ENCODE measurements at regions not wholly inside any gene's neighbourhood (a gene's known extent, or its start where the extent isn't known, plus 50 kb on each side); places are given as distances from the start of the nearest gene placed in this dataset.
"Not testable (repeated sequence)": the region's sequence is repeated elsewhere in the genome, so short reads cannot be mapped to it uniquely, and the experiment has no call there.

GRCh38 chr18:35770376-35771014 lies 189.0 kb downstream of the GALNT1 start:
- POLR2A ChIA-PET, result no interaction called here
- CTCF ChIA-PET, result no interaction called here

GRCh38 chr18:35771172-35771571 lies 189.6 kb downstream of the GALNT1 start:
- POLR2A ChIA-PET, result no interaction called here
- CTCF ChIA-PET, result no interaction called here

- ChIA-PET POLR2A (no interaction called here), CTCF (no interaction called here)
Observed at GRCh38 chr18:35775887-35776286, 194.3 kb downstream of the GALNT1 start.

- CTCF ChIA-PET, result no interaction called here
Observed at GRCh38 chr18:35776473-35776872, 194.9 kb downstream of the GALNT1 start.

GRCh38 chr18:35777039-35777438 lies 195.4 kb upstream of the RMP24 start:
- CTCF ChIA-PET, result no interaction called here
- POLR2A ChIA-PET, result no interaction called here

More at GRCh38 chr18:35776473-35776872, 194.9 kb downstream of the GALNT1 start:
- POLR2A ChIA-PET, result no interaction called here

- POLR2A ChIA-PET, result no interaction called here
Observed at GRCh38 chr18:35778850-35779627, 193.4 kb upstream of the RMP24 start.

GRCh38 chr18:35780937-35781336 lies 191.5 kb upstream of the RMP24 start:
- ChIA-PET POLR2A (no interaction called here), CTCF (no interaction called here)

More at GRCh38 chr18:35778850-35779627, 193.4 kb upstream of the RMP24 start:
- CTCF ChIA-PET, result no interaction called here

GRCh38 chr18:35782926-35783325 lies 189.6 kb upstream of the RMP24 start:
- POLR2A ChIA-PET, result no interaction called here
- CTCF ChIA-PET, result no interaction called here

GRCh38 chr18:35786365-35787042 lies 186.0 kb upstream of the RMP24 start:
- CTCF ChIA-PET, result no interaction called here
- POLR2A ChIA-PET, result no interaction called here

GRCh38 chr18:35789543-35789942 lies 182.9 kb upstream of the RMP24 start:
- POLR2A ChIA-PET, result no interaction called here
- CTCF ChIA-PET, result interaction anchor here (0.5 kb wide), 1 partner anchor 31 kb away, joined by 3 read pairs; no protein-coding TSS in a partner anchor

- POLR2A ChIA-PET, result no interaction called here
- CTCF ChIA-PET, result no interaction called here
Observed at GRCh38 chr18:35797948-35798347, 174.5 kb upstream of the RMP24 start.

GRCh38 chr18:35803551-35803950 lies 168.9 kb upstream of the RMP24 start:
- ChIA-PET CTCF (no interaction called here), POLR2A (no interaction called here)

- CTCF ChIA-PET, result no interaction called here
- POLR2A ChIA-PET, result no interaction called here
Observed at GRCh38 chr18:35804377-35804776, 168.1 kb upstream of the RMP24 start.

GRCh38 chr18:35807811-35808335 lies 164.6 kb upstream of the RMP24 start:
- CTCF ChIA-PET, result no interaction called here
- POLR2A ChIA-PET, result no interaction called here

GRCh38 chr18:35808796-35809195 lies 163.7 kb upstream of the RMP24 start:
- ChIA-PET POLR2A (no interaction called here), CTCF (no interaction called here)

- POLR2A ChIA-PET, result no interaction called here
- CTCF ChIA-PET, result interaction anchor here (0.7 kb wide), 1 partner anchor 120 kb away, joined by 3 read pairs; no protein-coding TSS in a partner anchor
Observed at GRCh38 chr18:35810520-35810919, 162.0 kb upstream of the RMP24 start.

- CTCF ChIA-PET, result no interaction called here
- POLR2A ChIA-PET, result no interaction called here
Observed at GRCh38 chr18:35811896-35812295, 160.6 kb upstream of the RMP24 start.

- CTCF ChIA-PET, POLR2A ChIA-PET: not testable (repeated sequence)
Observed at GRCh38 chr18:35815011-35815410, 157.5 kb upstream of the RMP24 start.

- ChIA-PET POLR2A (no interaction called here), CTCF (no interaction called here)
Observed at GRCh38 chr18:35816003-35816402, 156.5 kb upstream of the RMP24 start.

- POLR2A ChIA-PET, result no interaction called here
- CTCF ChIA-PET, result no interaction called here
Observed at GRCh38 chr18:35817604-35818352, 154.7 kb upstream of the RMP24 start.

GRCh38 chr18:35818353-35818667 lies 154.2 kb upstream of the RMP24 start:
- CTCF ChIA-PET, result no interaction called here
- POLR2A ChIA-PET, result no interaction called here

Measured in activated CD8-positive, alpha-beta memory T cell treated with anti-CD3 and anti-CD28 coated beads for 36 hours (primary cell).